ENCODE measurements at regions not wholly inside any gene's neighbourhood (a gene's known extent, or its start where the extent isn't known, plus 50 kb on each side); places are given as distances from the start of the nearest gene placed in this dataset.
"Not testable (repeated sequence)": the region's sequence is repeated elsewhere in the genome, so short reads cannot be mapped to it uniquely, and the experiment has no call there.

DNA sequence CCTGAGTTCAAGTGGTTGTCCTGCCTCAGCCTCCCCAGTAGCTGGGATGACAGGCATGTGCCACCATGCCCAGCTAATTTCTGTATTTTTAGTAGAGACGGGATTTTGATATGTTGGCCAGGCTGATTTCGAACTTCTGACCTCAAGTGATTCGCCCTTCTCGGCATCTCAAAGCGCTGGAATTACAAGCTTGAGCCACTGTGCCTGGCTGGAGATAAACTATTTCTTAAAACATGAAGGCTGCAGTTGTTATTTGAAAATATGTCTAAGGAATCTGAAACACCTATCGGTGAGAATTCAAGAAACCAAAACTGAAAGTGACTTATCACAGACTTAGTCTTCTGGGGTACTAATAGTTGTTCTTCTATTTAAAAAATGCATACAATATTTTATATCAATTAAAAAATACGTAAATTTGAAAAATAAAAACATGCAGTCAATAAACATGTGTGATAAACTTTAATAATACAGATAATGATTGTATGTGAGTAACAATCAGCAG is 176.9 kb upstream of the PRSS58 start:
- no peak for DNase-seq (ENCODE audit: low read depth, low spot score)
- H3K4me3 ChIP-seq (ENCODE audit: low read depth, low read length) = no peak overlapping the region
- ChIA-PET POLR2A (no interaction called here), CTCF (interaction anchor here (0.9 to 4.6 kb wide), 11 partner anchors 10 to 62 kb away, joined by 3 to 27 read pairs (median 5); no protein-coding TSS in a partner anchor)
- TF ChIP-seq, protein P1, sequence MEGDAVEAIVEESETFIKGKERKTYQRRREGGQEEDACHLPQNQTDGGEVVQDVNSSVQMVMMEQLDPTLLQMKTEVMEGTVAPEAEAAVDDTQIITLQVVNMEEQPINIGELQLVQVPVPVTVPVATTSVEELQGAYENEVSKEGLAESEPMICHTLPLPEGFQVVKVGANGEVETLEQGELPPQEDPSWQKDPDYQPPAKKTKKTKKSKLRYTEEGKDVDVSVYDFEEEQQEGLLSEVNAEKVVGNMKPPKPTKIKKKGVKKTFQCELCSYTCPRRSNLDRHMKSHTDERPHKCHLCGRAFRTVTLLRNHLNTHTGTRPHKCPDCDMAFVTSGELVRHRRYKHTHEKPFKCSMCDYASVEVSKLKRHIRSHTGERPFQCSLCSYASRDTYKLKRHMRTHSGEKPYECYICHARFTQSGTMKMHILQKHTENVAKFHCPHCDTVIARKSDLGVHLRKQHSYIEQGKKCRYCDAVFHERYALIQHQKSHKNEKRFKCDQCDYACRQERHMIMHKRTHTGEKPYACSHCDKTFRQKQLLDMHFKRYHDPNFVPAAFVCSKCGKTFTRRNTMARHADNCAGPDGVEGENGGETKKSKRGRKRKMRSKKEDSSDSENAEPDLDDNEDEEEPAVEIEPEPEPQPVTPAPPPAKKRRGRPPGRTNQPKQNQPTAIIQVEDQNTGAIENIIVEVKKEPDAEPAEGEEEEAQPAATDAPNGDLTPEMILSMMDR (IDR thresholded peaks at IDR 0.05; ENCODE audit: insufficient read depth, low read length, missing control alignments) = no peak

DNA sequence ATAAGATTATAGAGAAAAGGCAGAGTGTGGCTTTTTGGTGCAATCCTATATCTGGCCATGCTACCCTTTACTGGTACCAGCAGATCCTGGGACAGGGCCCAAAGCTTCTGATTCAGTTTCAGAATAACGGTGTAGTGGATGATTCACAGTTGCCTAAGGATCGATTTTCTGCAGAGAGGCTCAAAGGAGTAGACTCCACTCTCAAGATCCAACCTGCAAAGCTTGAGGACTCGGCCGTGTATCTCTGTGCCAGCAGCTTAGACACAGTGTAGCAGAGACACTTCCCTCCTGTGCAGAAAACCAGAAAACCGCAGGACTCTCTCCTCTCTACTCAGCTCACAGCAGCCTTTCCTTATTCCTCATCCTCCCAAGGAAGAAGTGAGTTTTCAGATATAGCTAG is 176.3 kb upstream of the PRSS58 start:
- DNase-seq (ENCODE audit: low read depth, low spot score); POLR2A ChIA-PET; H3K4me3 ChIP-seq (ENCODE audit: low read depth, low read length): not testable (repeated sequence)
- CTCF ChIA-PET = interaction anchor here (1.0 to 4.6 kb wide), 13 partner anchors 11 to 153 kb away, joined by 4 to 27 read pairs (median 6); no protein-coding TSS in a partner anchor

DNA sequence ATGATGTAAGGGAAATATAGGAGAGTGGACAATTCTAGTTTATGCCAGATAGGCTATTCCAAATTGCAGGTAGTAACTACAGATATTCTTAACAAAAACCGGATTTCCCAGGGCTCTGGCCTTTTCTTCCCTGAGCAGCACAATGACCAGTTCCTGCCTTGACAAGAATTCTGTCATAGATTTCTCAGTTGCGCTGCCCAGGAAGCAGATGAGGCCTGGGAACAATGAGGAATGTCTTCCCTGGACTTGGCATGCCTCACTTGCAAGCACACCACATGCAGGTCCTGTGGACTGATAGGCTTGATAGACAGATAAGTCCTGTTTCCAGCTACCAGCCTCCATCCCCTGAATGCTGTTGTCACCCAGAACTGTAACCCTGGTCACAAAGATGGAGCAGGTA is 174.5 kb upstream of the PRSS58 start:
- TF ChIP-seq, protein P1 (IDR thresholded peaks at IDR 0.05; ENCODE audit: insufficient read depth, low read length, missing control alignments) = no peak
- H3K4me3 ChIP-seq (ENCODE audit: low read depth, low read length) = no peak overlapping the region
- ChIA-PET POLR2A (no interaction called here), CTCF (interaction anchor here (1.5 to 4.6 kb wide), 6 partner anchors 15 to 65 kb away, joined by 4 to 27 read pairs (median 6); no protein-coding TSS in a partner anchor)
- no peak for DNase-seq (ENCODE audit: low read depth, low spot score)

- CTCF ChIA-PET = interaction anchor here (1.0 to 1.6 kb wide), 2 partner anchors 8 to 27 kb away, joined by 3 to 4 read pairs; no protein-coding TSS in a partner anchor
- TF ChIP-seq, protein P1 (IDR thresholded peaks at IDR 0.05; ENCODE audit: insufficient read depth, low read length, missing control alignments) = no peak
- POLR2A ChIA-PET = no interaction called here
- H3K4me3 ChIP-seq (ENCODE audit: low read depth, low read length) = no peak overlapping the region
- DNase-seq (ENCODE audit: low read depth, low spot score) = no peak
Observed at GRCh38 chr7:142431491-142431890, 173.6 kb upstream of the PRSS58 start.

- DNase-seq (ENCODE audit: low read depth, low spot score) = no peak
- ChIA-PET CTCF (interaction anchor here (0.9 to 1.9 kb wide), 3 partner anchors 16 to 355 kb away, joined by 3 to 5 read pairs (median 3); no protein-coding TSS in a partner anchor), POLR2A (no interaction called here)
- TF ChIP-seq, protein P1 (IDR thresholded peaks at IDR 0.05; ENCODE audit: insufficient read depth, low read length, missing control alignments) = no peak
- H3K4me3 ChIP-seq (ENCODE audit: low read depth, low read length) = no peak overlapping the region
Observed at GRCh38 chr7:142428094-142428493, 170.2 kb upstream of the PRSS58 start.

- CTCF ChIA-PET = interaction anchor here (1.1 to 14.3 kb wide), 7 partner anchors 12 to 358 kb away, joined by 3 to 324 read pairs (median 4); no protein-coding TSS in a partner anchor
- TF ChIP-seq, protein P1 (IDR thresholded peaks at IDR 0.05; ENCODE audit: insufficient read depth, low read length, missing control alignments) = no peak
- DNase-seq (ENCODE audit: low read depth, low spot score) = no peak
- POLR2A ChIA-PET = no interaction called here
- H3K4me3 ChIP-seq (ENCODE audit: low read depth, low read length) = no peak overlapping the region
Observed at GRCh38 chr7:142425281-142425680, 167.4 kb upstream of the PRSS58 start.

DNA sequence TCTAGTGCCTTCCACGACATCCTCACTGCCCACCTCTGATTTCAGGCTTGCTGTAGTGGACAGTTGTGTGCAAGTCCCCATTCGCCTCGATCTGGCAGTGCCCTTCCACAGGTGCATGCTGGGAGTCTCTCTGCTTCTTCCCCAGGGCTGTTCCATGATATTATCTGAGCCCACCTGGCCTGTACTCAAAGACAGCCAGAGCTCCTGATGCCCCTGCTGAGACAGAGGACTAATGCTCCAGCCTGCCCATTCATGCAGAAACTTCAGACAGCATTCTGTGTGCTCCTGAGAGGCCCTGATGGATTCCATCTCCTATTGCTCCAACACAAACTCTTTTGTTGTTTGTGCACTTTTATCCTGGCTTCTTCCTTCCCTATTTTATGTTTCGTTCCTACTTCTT is 164.8 kb upstream of the PRSS58 start:
- DNase-seq (ENCODE audit: low read depth, low spot score) = no peak
- TF ChIP-seq, protein P1 (IDR thresholded peaks at IDR 0.05; ENCODE audit: insufficient read depth, low read length, missing control alignments) = no peak
- no peak overlapping the region for H3K4me3 ChIP-seq (ENCODE audit: low read depth, low read length)
- POLR2A ChIA-PET = no interaction called here
- CTCF ChIA-PET = interaction anchor here (0.8 to 14.3 kb wide), 19 partner anchors 9 to 388 kb away, joined by 3 to 324 read pairs (median 4); no protein-coding TSS in a partner anchor

Measured in AG04449 (cell line).